ENCODE measurements at regions not wholly inside any gene's neighbourhood (a gene's known extent, or its start where the extent isn't known, plus 50 kb on each side); places are given as distances from the start of the nearest gene placed in this dataset.

GRCh38 chr13:22110368-22110767 lies 439.5 kb downstream of the FGF9 start:
- no peak for TF ChIP-seq CTCF (conservative IDR thresholded peaks at IDR 0.05 in 1 of 2, IDR thresholded peaks at IDR 0.05 in 1 of 2; ENCODE audit: low read depth in 1 of 2, low read length in 2 of 2)
- no peak for TF ChIP-seq EZH2 (IDR thresholded peaks at IDR 0.05; ENCODE audit: low read length, missing control alignments)
